Glutamatergic neuron (in vitro differentiated cells): ENCODE measurements at regions not wholly inside any gene's neighbourhood (a gene's known extent, or its start where the extent isn't known, plus 50 kb on each side); places are given as distances from the start of the nearest gene placed in this dataset.

Source experiments
- DNase-seq: peaks from one replicate; pipeline ENCODE4 v3.0.0; 2022
- H3K27ac Mint-ChIP-seq: one replicate; pipeline ENCODE4 v1.8.0; 2020; ENCODE audit warnings: mild to moderate bottlenecking, mixed read lengths, inconsistent platforms; ENCODE audit not compliant: unreplicated experiment
- H3K27me3 Mint-ChIP-seq: one replicate; pipeline ENCODE4 v1.8.0; 2020; ENCODE audit warnings: mild to moderate bottlenecking, moderate library complexity, mixed read lengths, inconsistent platforms; ENCODE audit not compliant: unreplicated experiment
- H3K36me3 Mint-ChIP-seq: one replicate; pipeline ENCODE4 v1.8.0; 2020; ENCODE audit warnings: mild to moderate bottlenecking, mixed read lengths, inconsistent platforms; ENCODE audit not compliant: unreplicated experiment
- H3K4me1 Mint-ChIP-seq: one replicate; pipeline ENCODE4 v1.8.0; 2020; ENCODE audit warnings: mild to moderate bottlenecking, low read depth, mixed read lengths, inconsistent platforms; ENCODE audit not compliant: unreplicated experiment
- H3K4me3 Mint-ChIP-seq: one replicate; pipeline ENCODE4 v1.8.0; 2020; ENCODE audit warnings: mild to moderate bottlenecking, mixed read lengths, inconsistent platforms; ENCODE audit not compliant: unreplicated experiment
- H3K9me3 Mint-ChIP-seq: one replicate; pipeline ENCODE4 v1.8.0; 2020; ENCODE audit warnings: mild to moderate bottlenecking, moderate library complexity, mixed read lengths, inconsistent platforms; ENCODE audit not compliant: unreplicated experiment
- TF ChIP-seq, protein P1 (sequence below): fragments of 200-600 bp; sonication (generic); IDR thresholded peaks from one replicate; pipeline ENCODE4 v1.5.0; 2021; ENCODE audit not compliant: partially characterized antibody, unreplicated experiment

DNA sequence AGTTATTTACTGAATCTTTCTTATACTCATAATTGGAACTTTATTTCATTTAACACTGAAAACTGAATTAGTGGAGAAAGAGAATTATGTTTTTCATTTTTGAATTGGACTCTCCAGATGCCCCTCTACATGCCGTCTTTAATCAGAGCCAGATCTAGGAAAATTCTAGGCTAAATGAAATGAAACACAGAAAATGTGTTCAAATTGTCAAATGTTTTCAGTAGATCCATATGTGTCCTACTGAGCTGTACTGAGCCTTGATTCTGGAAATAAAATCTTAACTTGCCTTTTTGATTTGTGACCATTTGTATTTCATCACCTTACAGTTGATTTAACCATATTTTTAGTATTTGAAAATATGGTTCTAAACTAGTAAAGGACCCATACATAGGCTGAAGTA is 64.0 kb upstream of the GK2 start:
- H3K27ac Mint-ChIP-seq: no peak overlapping the region
- H3K4me1 Mint-ChIP-seq: no peaks in the 10 kb centered on the region
- H3K36me3 Mint-ChIP-seq: no peaks in the 10 kb centered on the region
- no peak for DNase-seq
- peaks cover 2% of the 10 kb centered on the region for H3K27me3 Mint-ChIP-seq
- TF ChIP-seq, protein P1, sequence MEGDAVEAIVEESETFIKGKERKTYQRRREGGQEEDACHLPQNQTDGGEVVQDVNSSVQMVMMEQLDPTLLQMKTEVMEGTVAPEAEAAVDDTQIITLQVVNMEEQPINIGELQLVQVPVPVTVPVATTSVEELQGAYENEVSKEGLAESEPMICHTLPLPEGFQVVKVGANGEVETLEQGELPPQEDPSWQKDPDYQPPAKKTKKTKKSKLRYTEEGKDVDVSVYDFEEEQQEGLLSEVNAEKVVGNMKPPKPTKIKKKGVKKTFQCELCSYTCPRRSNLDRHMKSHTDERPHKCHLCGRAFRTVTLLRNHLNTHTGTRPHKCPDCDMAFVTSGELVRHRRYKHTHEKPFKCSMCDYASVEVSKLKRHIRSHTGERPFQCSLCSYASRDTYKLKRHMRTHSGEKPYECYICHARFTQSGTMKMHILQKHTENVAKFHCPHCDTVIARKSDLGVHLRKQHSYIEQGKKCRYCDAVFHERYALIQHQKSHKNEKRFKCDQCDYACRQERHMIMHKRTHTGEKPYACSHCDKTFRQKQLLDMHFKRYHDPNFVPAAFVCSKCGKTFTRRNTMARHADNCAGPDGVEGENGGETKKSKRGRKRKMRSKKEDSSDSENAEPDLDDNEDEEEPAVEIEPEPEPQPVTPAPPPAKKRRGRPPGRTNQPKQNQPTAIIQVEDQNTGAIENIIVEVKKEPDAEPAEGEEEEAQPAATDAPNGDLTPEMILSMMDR: no peak
- H3K4me3 Mint-ChIP-seq: no peak overlapping the region
- H3K9me3 Mint-ChIP-seq: no peaks in the 10 kb centered on the region

DNA sequence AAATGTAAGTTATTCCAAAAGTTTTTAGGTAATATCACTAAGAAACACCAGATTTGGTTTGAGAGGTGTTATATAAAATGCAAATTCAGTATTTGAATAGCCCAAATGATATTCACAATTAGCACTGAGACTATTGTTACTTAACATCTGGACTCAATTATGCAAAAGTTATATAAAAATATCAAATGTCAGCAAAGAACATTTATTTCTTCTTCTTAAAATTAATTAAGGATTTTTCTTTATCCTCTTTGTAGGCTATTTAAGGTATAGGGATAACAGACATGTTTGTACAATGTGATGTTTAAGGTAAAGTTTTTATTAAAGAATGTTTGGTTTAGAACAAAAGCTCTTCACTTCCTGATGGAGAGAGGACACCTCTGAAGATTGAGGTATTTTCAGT is 63.3 kb upstream of the GK2 start:
- TF ChIP-seq, protein P1: no peak
- Mint-ChIP-seq H3K9me3 (no peaks in the 10 kb centered on the region), H3K27me3 (peaks cover 2% of the 10 kb centered on the region), H3K4me3 (no peak overlapping the region), H3K4me1 (no peaks in the 10 kb centered on the region), H3K27ac (no peak overlapping the region), H3K36me3 (no peaks in the 10 kb centered on the region)
- no peak for DNase-seq

DNA sequence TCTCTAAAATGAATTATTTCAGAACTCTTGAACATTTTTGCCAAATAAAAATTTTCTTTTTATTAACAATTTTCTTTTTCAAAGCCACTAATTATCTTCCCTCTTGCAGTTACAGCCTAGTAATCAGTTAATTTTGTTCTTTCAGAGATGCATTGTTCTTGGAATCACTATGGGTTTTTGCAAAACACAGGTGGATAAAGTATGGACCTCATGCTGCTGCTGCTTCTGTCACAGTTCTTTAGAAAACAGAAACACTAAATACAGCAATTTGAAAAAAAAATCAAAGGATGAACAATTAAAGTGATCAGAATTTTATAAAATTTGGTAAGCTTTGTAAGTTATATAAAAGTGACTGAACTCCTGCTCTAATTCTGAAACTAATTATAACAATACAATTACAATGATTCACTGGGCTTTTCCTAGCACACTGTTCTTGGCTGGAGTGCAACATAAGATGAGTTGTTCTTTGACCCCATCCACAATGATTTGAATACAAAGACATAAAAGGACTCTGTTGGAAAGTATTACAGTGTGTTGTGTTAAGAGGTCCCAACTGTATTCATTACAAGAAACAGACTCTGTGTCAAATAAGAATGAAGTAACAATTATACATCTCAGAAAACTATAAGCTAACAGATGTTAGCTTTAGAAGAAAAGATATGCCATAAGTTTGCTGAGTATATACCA is 59.4 kb upstream of the GK2 start:
- Mint-ChIP-seq H3K27me3 (peaks cover 2% of the 10 kb centered on the region), H3K4me3 (no peak overlapping the region), H3K4me1 (peaks cover 4% of the 10 kb centered on the region), H3K9me3 (peaks cover 3% of the 10 kb centered on the region), H3K36me3 (no peaks in the 10 kb centered on the region), H3K27ac (no peak overlapping the region)
- TF ChIP-seq, protein P1: no peak
- no peak for DNase-seq

DNA sequence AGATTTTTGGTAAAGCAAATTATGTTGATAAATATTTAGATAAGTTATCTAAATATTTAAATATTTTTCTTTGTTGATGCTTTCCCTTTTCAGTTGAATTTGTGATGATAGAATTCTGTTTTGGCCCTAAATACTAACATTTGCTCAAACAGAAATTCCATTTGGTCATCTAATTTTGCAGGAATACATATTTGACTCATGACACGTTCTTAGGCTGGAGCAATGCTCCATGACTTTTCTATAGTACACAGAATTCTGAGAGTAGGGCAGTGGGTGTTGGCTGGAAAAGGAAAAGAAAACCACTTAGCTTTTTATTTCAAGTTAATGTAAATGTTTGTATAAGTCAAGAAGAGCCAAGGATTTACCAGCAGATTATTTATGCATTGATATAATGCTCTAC is 58.6 kb upstream of the GK2 start:
- no peak for DNase-seq
- H3K9me3 Mint-ChIP-seq: peaks cover 3% of the 10 kb centered on the region
- no peak overlapping the region for H3K4me3 Mint-ChIP-seq
- peaks cover 4% of the 10 kb centered on the region for H3K4me1 Mint-ChIP-seq
- peaks cover 2% of the 10 kb centered on the region for H3K27me3 Mint-ChIP-seq
- TF ChIP-seq, protein P1: no peak
- no peaks in the 10 kb centered on the region for H3K36me3 Mint-ChIP-seq
- no peak overlapping the region for H3K27ac Mint-ChIP-seq
